ENCODE measurements at regions not wholly inside any gene's neighbourhood (a gene's known extent, or its start where the extent isn't known, plus 50 kb on each side); places are given as distances from the start of the nearest gene placed in this dataset.

- peaks cover 4 to 27% of the 10 kb centered on the region in 2 experiments; a peak in 2 of 4 replicates for H3K9me3 ChIP-seq (ENCODE audit: control insufficient read depth in 1 of 2, insufficient read depth in 1 of 2, low read depth in 1 of 2, low read length in 2 of 2)
- POLR2A ChIA-PET = no interaction called here
- H3K79me2 ChIP-seq (ENCODE audit: insufficient read depth, low read length) = no peaks in the 10 kb centered on the region
- H3K36me3 ChIP-seq (ENCODE audit: control insufficient read depth in 1 of 2, insufficient read depth in 2 of 2, low read length in 2 of 2) = no peaks in the 10 kb centered on the region
- intact Hi-C loops (cut with micrococcal nuclease) = no loop called here
- BruUV-seq (replicated peaks) = no TSS peak
- no peak overlapping the region for H3K9ac ChIP-seq (ENCODE audit: low read length)
- TF ChIP-seq JUND (IDR thresholded peaks at IDR 0.05) = no peak
- no peak for TF ChIP-seq YY1 (IDR thresholded peaks at IDR 0.05; ENCODE audit: extremely low read depth, insufficient replicate concordance, low read depth, low read length)
- no peak for TF ChIP-seq ZNF274 (IDR thresholded peaks at IDR 0.05; ENCODE audit: low read depth, low read length)
- no peak for TF ChIP-seq MAX (IDR thresholded peaks at IDR 0.05)
- no peak for TF ChIP-seq CTCF (IDR thresholded peaks at IDR 0.05 in 2 of 3, conservative IDR thresholded peaks at IDR 0.05 in 1 of 3; ENCODE audit: borderline replicate concordance in 1 of 3, insufficient read depth in 1 of 3, low read depth in 2 of 3, low read length in 2 of 3)
- no peak for TF ChIP-seq POLR2A (IDR thresholded peaks at IDR 0.05; ENCODE audit: borderline replicate concordance, extremely low read depth, insufficient read depth, insufficient read length)
- no peak for TF ChIP-seq ZBTB33 (IDR thresholded peaks at IDR 0.05; ENCODE audit: extremely low read depth, insufficient replicate concordance, low read length)
- no peak for TF ChIP-seq EZH2phosphoT487 (IDR thresholded peaks at IDR 0.05; ENCODE audit: borderline replicate concordance)
- no peak for TF ChIP-seq SIN3A (IDR thresholded peaks at IDR 0.05; ENCODE audit: low read depth)
- no peak for TF ChIP-seq SP1 (IDR thresholded peaks at IDR 0.05; ENCODE audit: low read depth)
- TF ChIP-seq SRF (IDR thresholded peaks at IDR 0.05; ENCODE audit: low read depth) = no peak
- no peak for TF ChIP-seq CEBPB (IDR thresholded peaks at IDR 0.05; ENCODE audit: low read depth)
- TF ChIP-seq RAD21 (IDR thresholded peaks at IDR 0.05; ENCODE audit: low read depth) = no peak
- TF ChIP-seq CBX3 (IDR thresholded peaks at IDR 0.05; ENCODE audit: low read depth) = no peak
- TF ChIP-seq FOSL1 (IDR thresholded peaks at IDR 0.05; ENCODE audit: low read depth) = no peak
- TF ChIP-seq EGR1 (IDR thresholded peaks at IDR 0.05; ENCODE audit: low read depth) = no peak
- no peak for TF ChIP-seq TCF7L2 (IDR thresholded peaks at IDR 0.05; ENCODE audit: borderline replicate concordance, extremely low read depth, insufficient read depth, insufficient read length)
- RAD21 ChIA-PET (ENCODE audit: low non-redundant PET in 1 of 2, low total read pairs in 2 of 2, uncharacterized antibody in 2 of 2, unreplicated experiment in 2 of 2) = no interaction called here
- no peak overlapping the region for H3K4me3 ChIP-seq (replicated peaks in 1 of 2; ENCODE audit: low read depth in 1 of 2, low read length in 2 of 2)
- H3K27ac ChIP-seq (ENCODE audit: low read depth, low read length) = no peak overlapping the region
- no peaks in the 10 kb centered on the region for H3K9me2 ChIP-seq (ENCODE audit: insufficient read depth)
- ATAC-seq (no peak), DNase-seq (ENCODE audit: low read depth, low spot score) (no peak)
- H3K27me3 ChIP-seq (ENCODE audit: insufficient read depth, low read length) = no peaks in the 10 kb centered on the region
- H3K4me1 ChIP-seq (ENCODE audit: control insufficient read depth in 1 of 2, insufficient read depth in 2 of 2, low read length in 2 of 2) = no peaks in the 10 kb centered on the region
- no peak overlapping the region for H2AFZ ChIP-seq (ENCODE audit: low read depth, low read length, poor library complexity, severe bottlenecking)
- CTCF ChIA-PET = no interaction called here
- H4K20me1 ChIP-seq (ENCODE audit: insufficient read depth) = no peaks in the 10 kb centered on the region
- no peak overlapping the region for H3K4me2 ChIP-seq (ENCODE audit: low read length)
These were observed 60.0 kb upstream of the IRX1 start for GRCh38 chr5:3535414-3536211.
